ENCODE measurements at regions not wholly inside any gene's neighbourhood (a gene's known extent, or its start where the extent isn't known, plus 50 kb on each side); places are given as distances from the start of the nearest gene placed in this dataset.

GRCh38 chr13:62110079-62110478, 694.4 kb upstream of the PCDH20 start:
- no peak for TF ChIP-seq CTCF (IDR thresholded peaks at IDR 0.05)
- TF ChIP-seq ZFX (IDR thresholded peaks at IDR 0.05; ENCODE audit: borderline replicate concordance): no peak

Measured in 22Rv1 (cell line).